T-cell (primary cell): ENCODE measurements at regions not wholly inside any gene's neighbourhood (a gene's known extent, or its start where the extent isn't known, plus 50 kb on each side); places are given as distances from the start of the nearest gene placed in this dataset.

Experiments
- ATAC-seq, 4 experiments: fragments of 200-7000 bp in 3 of 4; fragments of 150-1000 bp in 1 of 4; cut with Tn5 transposase; replicated peaks in 1 of 4; 1 replicate in 3 of 4; 2 replicates in 1 of 4; pipeline ENCODE4 v1.10.0; 2021; ENCODE audit warnings: moderate library complexity in 3 of 4, mild to moderate bottlenecking in 2 of 4, moderate number of reproducible peaks in 1 of 4
- CTCF ChIA-PET, 2 donors: fragments of 300-600 bp; sonication (Branson Sonifier 250); formaldehyde crosslinking; loops; one replicate each; lab custom pipeline; 2022; ENCODE audit warnings: antibody characterized with exemption in 2 of 2; lab: Charles Lee
- POLR2A ChIA-PET, 2 donors: fragments of 300-600 bp; sonication (Branson Sonifier 250); formaldehyde crosslinking; loops; one replicate each; lab custom pipeline; 2022; ENCODE audit warnings: antibody characterized with exemption in 2 of 2; lab: Charles Lee
- DNase-seq, 35 experiments: peaks; one replicate each; pipeline versions ENCODE4 v3.0.0 to v3.0.0-alpha.2; 2013 to 2023
- H3K27ac ChIP-seq: one replicate; pipeline ENCODE4 v1.5.1; 2013; ENCODE audit warnings: low read length
- H3K27me3 ChIP-seq, 2 experiments: replicated peaks in 1 of 2; 1 replicate in 1 of 2; 2 replicates in 1 of 2; pipeline versions ENCODE4 v1.6.1 to v1.7.0; 2013; ENCODE audit warnings: low read length in 1 of 2, mixed read lengths in 1 of 2; ENCODE audit not compliant: control insufficient read depth in 2 of 2, insufficient read depth in 2 of 2; ENCODE audit errors: extremely low read depth in 1 of 2
- H3K36me3 ChIP-seq, 2 donors: 1 replicate in 1 of 2; 2 replicates in 1 of 2; pipeline versions ENCODE4 v1.6.1 to v1.7.0; 2013; ENCODE audit warnings: low read length in 1 of 2; ENCODE audit not compliant: control insufficient read depth in 2 of 2, insufficient read depth in 1 of 2; ENCODE audit errors: extremely low read depth in 1 of 2
- H3K4me1 ChIP-seq, 2 experiments: 1 replicate in 1 of 2; 2 replicates in 1 of 2; pipeline versions ENCODE4 v1.6.1 to v1.7.0; 2013; ENCODE audit warnings: low read length in 2 of 2, mixed read lengths in 1 of 2; ENCODE audit not compliant: insufficient read depth in 2 of 2, control insufficient read depth in 1 of 2; ENCODE audit errors: extremely low read depth in 1 of 2
- H3K4me3 ChIP-seq, 2 donors: 1 replicate in 1 of 2; 2 replicates in 1 of 2; pipeline versions ENCODE4 v1.5.1 to v1.7.0; 2013; ENCODE audit warnings: mild to moderate bottlenecking in 2 of 2, low read length in 1 of 2, moderate library complexity in 1 of 2; ENCODE audit not compliant: control insufficient read depth in 1 of 2; ENCODE audit errors: extremely low read depth in 1 of 2
- H3K9me3 ChIP-seq: 2 replicates; pipeline ENCODE4 v1.7.0; 2013
- H3K27ac Mint-ChIP-seq, 2 donors: one replicate each; pipeline ENCODE4 v1.8.0; 2020 to 2021; ENCODE audit warnings: mild to moderate bottlenecking in 2 of 2, mixed read lengths in 2 of 2
- H3K27me3 Mint-ChIP-seq, 2 donors: one replicate each; pipeline ENCODE4 v1.8.0; 2021 to 2022; ENCODE audit warnings: mixed read lengths in 2 of 2
- H3K36me3 Mint-ChIP-seq: one replicate; pipeline ENCODE4 v1.8.0; 2021; ENCODE audit warnings: mixed read lengths
- H3K4me1 Mint-ChIP-seq, 3 donors: one replicate each; pipeline ENCODE4 v1.8.0; 2020 to 2022; ENCODE audit warnings: mixed read lengths in 3 of 3, mild to moderate bottlenecking in 1 of 3
- H3K4me3 Mint-ChIP-seq, 3 donors: one replicate each; pipeline ENCODE4 v1.8.0; 2020 to 2022; ENCODE audit warnings: mild to moderate bottlenecking in 3 of 3, mixed read lengths in 3 of 3, moderate library complexity in 3 of 3
- H3K9me3 Mint-ChIP-seq, 3 donors: one replicate each; pipeline ENCODE4 v1.8.0; 2020 to 2022; ENCODE audit warnings: mixed read lengths in 3 of 3
- WGBS: methylation state at CpG from one replicate; pipeline ENCODE4 v1.1.5; 2013; ENCODE audit warnings: missing lambda C conversion rate; ENCODE audit not compliant: insufficient coverage; 5-methylcytosine and 5-hydroxymethylcytosine counted together

DNA sequence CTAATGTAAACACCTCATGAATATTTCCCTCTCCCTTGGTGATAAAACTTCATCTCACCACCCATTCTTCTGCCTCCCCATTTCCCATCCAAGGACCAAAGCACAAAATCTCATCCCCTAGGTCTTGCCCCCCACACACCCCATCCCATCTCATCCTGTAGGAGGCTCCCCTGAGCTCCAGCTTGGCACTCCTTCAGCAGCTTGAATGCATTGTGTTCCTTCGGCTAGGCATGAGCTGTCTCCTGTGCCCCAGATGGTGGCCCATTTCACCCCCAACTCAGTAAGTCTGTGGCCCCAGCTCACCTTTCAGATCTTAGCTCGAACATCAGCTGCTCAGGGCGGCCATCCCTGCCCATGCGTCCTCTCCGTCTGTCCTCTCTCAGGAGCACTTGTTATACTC is 203.6 kb upstream of the NR2F2 start:
- no peaks in the 10 kb centered on the region for H3K36me3 ChIP-seq
- Mint-ChIP-seq H3K4me1 (no peaks in the 10 kb centered on the region), H3K27me3 (peaks cover 9 to 10% of the 10 kb centered on the region in 2 donors), H3K36me3 (no peaks in the 10 kb centered on the region), H3K9me3 (no peaks in the 10 kb centered on the region), H3K27ac (no peak overlapping the region), H3K4me3 (no peak overlapping the region)
- no peak overlapping the region for H3K4me3 ChIP-seq
- H3K9me3 ChIP-seq, result no peaks in the 10 kb centered on the region
- DNase-seq (no peak), ATAC-seq (no peak)
- peaks cover 0 to 7% of the 10 kb centered on the region in 2 experiments for H3K27me3 ChIP-seq
- ChIA-PET POLR2A (no interaction called here), CTCF (no interaction called here)
- H3K27ac ChIP-seq, result no peak overlapping the region
- 86% methylated on average over 2 of the region's 5 CpGs for WGBS
- no peaks in the 10 kb centered on the region for H3K4me1 ChIP-seq

DNA sequence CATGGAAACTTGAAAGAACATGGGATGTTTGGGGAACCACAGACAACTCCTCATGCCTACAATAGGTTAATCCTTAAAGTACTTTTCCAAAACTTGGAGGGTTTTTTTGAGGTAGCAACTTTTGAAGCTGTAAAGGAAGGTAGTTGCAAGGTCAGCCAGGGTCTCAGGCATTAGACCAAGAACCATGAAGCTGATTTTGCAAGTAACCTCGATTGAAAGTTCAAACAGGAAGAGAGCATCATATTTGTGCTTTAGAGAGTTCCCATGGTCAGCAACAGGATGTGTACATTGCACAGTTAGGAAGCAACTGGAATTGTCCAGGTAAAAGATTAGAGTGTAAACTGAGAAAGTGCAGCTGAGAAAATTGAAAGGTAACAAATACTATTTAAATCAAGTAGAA is 199.8 kb upstream of the NR2F2 start:
- Histone ChIP-seq H3K9me3 (no peaks in the 10 kb centered on the region), H3K4me3 (no peak overlapping the region), H3K36me3 (no peaks in the 10 kb centered on the region), H3K27me3 (no peaks in the 10 kb centered on the region), H3K4me1 (no peaks in the 10 kb centered on the region), H3K27ac (no peak overlapping the region)
- ATAC-seq, result no peak
- no peak overlapping the region for H3K4me3 Mint-ChIP-seq
- no peaks in the 10 kb centered on the region for H3K36me3 Mint-ChIP-seq
- WGBS, result 0% methylated on average over 1 of the region's 1 CpG
- H3K27ac Mint-ChIP-seq, result no peak overlapping the region
- no peaks in the 10 kb centered on the region for H3K4me1 Mint-ChIP-seq
- peaks cover 9 to 10% of the 10 kb centered on the region in 2 donors for H3K27me3 Mint-ChIP-seq
- ChIA-PET CTCF (no interaction called here), POLR2A (no interaction called here)
- no peaks in the 10 kb centered on the region for H3K9me3 Mint-ChIP-seq
- DNase-seq, result no peak

DNA sequence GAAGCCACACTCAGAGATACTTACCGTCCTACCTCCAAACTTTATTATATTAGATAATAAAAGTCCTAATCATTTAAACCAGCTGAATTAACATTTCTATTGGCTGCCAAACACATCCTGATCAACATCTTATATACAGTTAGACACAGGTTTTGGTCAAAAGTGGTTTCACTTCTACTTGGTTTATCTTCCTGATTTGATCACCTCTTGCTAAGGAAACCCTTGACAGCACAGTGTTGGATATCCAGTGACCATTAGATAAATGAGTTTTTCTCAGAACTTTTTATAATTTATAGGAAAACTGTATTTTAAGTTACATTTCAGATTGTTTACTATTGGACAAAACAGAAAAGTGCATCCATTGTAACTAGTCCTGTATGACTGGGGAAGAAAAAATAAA is 198.4 kb upstream of the NR2F2 start:
- Histone ChIP-seq H3K9me3 (no peaks in the 10 kb centered on the region), H3K27me3 (no peaks in the 10 kb centered on the region), H3K36me3 (no peaks in the 10 kb centered on the region), H3K4me3 (no peak overlapping the region), H3K4me1 (no peaks in the 10 kb centered on the region), H3K27ac (no peak overlapping the region)
- DNase-seq (no peak), ATAC-seq (no peak)
- no CpG with 5 or more reads among the region's 1 CpG for WGBS
- Mint-ChIP-seq H3K36me3 (no peaks in the 10 kb centered on the region), H3K27me3 (peaks cover 4% of the 10 kb centered on the region in 2 donors), H3K9me3 (peaks cover 0 to 1% (median under 1%) of the 10 kb centered on the region in 3 donors), H3K4me3 (no peak overlapping the region), H3K4me1 (no peaks in the 10 kb centered on the region), H3K27ac (no peak overlapping the region)
- POLR2A ChIA-PET, result no interaction called here
- CTCF ChIA-PET, result no interaction called here

DNA sequence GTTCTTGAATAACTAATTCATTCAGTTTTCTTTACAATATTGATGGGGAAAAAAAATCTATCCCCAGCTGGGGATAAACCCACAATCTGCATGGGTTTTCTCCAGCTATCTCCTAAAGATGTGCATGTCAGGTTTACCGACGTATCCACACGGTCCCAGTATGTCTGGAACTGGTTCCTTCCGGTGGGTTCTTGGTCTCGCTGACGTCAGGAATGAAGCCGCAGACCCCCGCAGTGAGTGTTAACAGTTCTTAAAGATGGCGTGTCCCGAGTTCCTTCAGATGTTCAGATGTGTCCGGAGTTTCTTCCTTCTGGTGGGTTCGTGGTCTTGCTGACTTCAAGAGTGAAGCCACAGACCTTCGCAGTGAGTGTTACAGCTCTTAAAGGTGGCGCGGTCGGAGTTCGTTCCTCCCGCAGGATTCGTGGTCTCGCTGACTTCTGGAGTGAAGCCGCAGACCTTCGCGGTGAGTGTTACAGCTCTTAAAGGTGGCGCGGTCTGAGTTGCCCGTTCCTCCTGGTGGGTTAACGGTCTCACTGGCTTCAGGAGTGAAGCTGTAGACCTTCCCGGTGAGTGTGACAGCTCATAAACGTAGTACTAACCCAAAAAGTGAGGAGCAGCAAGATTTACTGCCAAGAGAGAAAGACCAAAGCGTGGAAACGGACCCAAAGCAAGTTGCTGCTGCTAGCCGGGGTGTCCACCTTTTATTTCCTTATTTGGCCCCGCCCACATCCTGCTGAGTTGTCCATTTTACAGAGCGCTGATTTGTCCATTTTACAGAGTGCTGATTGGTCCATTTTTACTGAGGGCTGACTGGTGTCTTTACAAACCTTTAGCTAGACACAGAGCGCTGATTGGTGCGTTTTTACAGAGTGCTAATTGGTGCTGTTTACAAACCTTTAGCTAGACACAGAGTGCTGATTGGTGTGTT is 195.1 kb upstream of the NR2F2 start:
- H3K4me1 ChIP-seq, result no peaks in the 10 kb centered on the region
- Mint-ChIP-seq H3K27me3 (peaks cover 0 to 5% of the 10 kb centered on the region in 2 donors), H3K4me3 (no peak overlapping the region), H3K27ac (no peak overlapping the region), H3K4me1 (no peaks in the 10 kb centered on the region), H3K36me3 (no peaks in the 10 kb centered on the region), H3K9me3 (peaks cover 0 to 10% (median 5%) of the 10 kb centered on the region in 3 donors)
- ChIA-PET POLR2A (no interaction called here), CTCF (no interaction called here)
- DNase-seq, result no peak
- WGBS, result 90% methylated on average over 33 of the region's 36 CpGs
- ATAC-seq, result no peak
- no peak overlapping the region for H3K27ac ChIP-seq
- H3K27me3 ChIP-seq, result no peaks in the 10 kb centered on the region
- no peaks in the 10 kb centered on the region for H3K9me3 ChIP-seq
- H3K36me3 ChIP-seq, result no peaks in the 10 kb centered on the region
- no peak overlapping the region for H3K4me3 ChIP-seq

DNA sequence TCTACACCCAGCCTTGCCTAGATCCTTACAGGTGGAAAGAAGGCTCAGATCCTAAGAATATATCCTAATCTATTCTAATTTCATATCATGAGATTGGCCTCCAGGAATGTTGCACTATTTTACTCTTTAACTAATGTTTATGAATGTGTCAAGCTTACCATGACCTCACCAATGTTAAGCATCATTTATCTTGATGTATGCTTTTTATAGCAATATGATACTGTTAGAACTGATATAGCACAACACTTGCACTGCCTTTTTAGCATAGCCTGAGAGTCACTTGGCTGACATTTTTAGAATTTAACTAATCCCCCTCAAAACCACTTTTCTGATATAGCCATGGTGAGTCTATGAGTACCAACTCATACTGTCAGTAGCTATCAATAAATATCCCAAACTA is 191.5 kb upstream of the NR2F2 start:
- H3K9me3 ChIP-seq, result no peaks in the 10 kb centered on the region
- Mint-ChIP-seq H3K27ac (no peak overlapping the region), H3K36me3 (no peaks in the 10 kb centered on the region), H3K4me3 (no peak overlapping the region), H3K27me3 (peaks cover 1 to 8% of the 10 kb centered on the region in 2 donors), H3K9me3 (peaks cover 0 to 17% (median 11%) of the 10 kb centered on the region in 3 donors), H3K4me1 (no peaks in the 10 kb centered on the region)
- no peak overlapping the region for H3K4me3 ChIP-seq
- CTCF ChIA-PET, result no interaction called here
- no peaks in the 10 kb centered on the region for H3K36me3 ChIP-seq
- POLR2A ChIA-PET, result no interaction called here
- ATAC-seq (no peak), DNase-seq (no peak)
- H3K4me1 ChIP-seq, result no peaks in the 10 kb centered on the region
- H3K27me3 ChIP-seq, result no peaks in the 10 kb centered on the region
- no peak overlapping the region for H3K27ac ChIP-seq

DNA sequence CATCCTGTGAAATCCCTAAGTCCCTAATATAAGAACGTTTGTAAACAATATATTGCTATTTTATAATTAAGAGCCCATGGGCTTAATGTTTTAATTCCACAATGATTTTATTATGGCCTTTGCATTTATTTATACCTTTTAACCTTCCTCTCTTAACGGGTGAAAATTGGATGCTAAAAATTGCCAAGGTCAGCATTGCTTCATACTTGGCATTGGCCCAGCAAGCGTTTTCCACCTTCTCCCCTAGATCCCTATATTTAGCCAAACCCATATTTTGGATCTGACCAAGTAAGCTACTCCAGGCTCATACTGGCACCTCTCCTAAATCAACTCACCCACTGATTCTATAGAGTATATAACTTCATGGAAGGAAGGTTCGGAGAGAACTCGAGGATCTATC is 188.0 kb upstream of the NR2F2 start:
- DNase-seq (no peak), ATAC-seq (no peak)
- H3K4me1 ChIP-seq, result no peaks in the 10 kb centered on the region
- no peak overlapping the region for H3K27ac Mint-ChIP-seq
- 84% methylated on average over 2 of the region's 5 CpGs for WGBS
- H3K4me3 Mint-ChIP-seq, result no peak overlapping the region
- no peak overlapping the region for H3K27ac ChIP-seq
- H3K4me1 Mint-ChIP-seq, result no peaks in the 10 kb centered on the region
- H3K27me3 ChIP-seq, result no peaks in the 10 kb centered on the region
- no peaks in the 10 kb centered on the region for H3K36me3 ChIP-seq
- H3K4me3 ChIP-seq, result no peak overlapping the region
- ChIA-PET POLR2A (no interaction called here), CTCF (no interaction called here)
- H3K9me3 Mint-ChIP-seq, result peaks cover 0 to 13% (median 6%) of the 10 kb centered on the region in 3 donors
- no peaks in the 10 kb centered on the region for H3K9me3 ChIP-seq
- H3K27me3 Mint-ChIP-seq, result peaks cover 1 to 6% of the 10 kb centered on the region in 2 donors
- H3K36me3 Mint-ChIP-seq, result no peaks in the 10 kb centered on the region
